GM23338 (cell line): ENCODE measurements at regions not wholly inside any gene's neighbourhood (a gene's known extent, or its start where the extent isn't known, plus 50 kb on each side); places are given as distances from the start of the nearest gene placed in this dataset.

ENCODE experiments used
- ATAC-seq: fragments of 200-7000 bp; cut with Tn5 transposase; 3 replicates; pipeline ENCODE4 v1.9.1; 2020
- DNase-seq: peaks from one replicate; pipeline ENCODE4 v3.0.0-alpha.2; 2015; ENCODE audit warnings: low spot score
- H2AFZ ChIP-seq: fragments of 200-600 bp; sonication (generic); 2 replicates; pipeline ENCODE4 v1.8.0; 2016; ENCODE audit warnings: antibody characterized with exemption, mild to moderate bottlenecking, moderate library complexity
- H3F3A ChIP-seq: fragments of 200-600 bp; sonication (generic); replicated peaks from 2 replicates; pipeline ENCODE4 v1.8.0; 2017; ENCODE audit warnings: antibody characterized with exemption, mixed run types, low read depth
- H3K27ac ChIP-seq: fragments of 200-600 bp; sonication (generic); 2 replicates; pipeline ENCODE4 v1.6.1; 2016; ENCODE audit warnings: low read depth
- H3K27me3 ChIP-seq: fragments of 200-600 bp; sonication (generic); 2 replicates; pipeline ENCODE4 v1.8.0; 2016; ENCODE audit warnings: mild to moderate bottlenecking, mixed run types, moderate library complexity; ENCODE audit not compliant: insufficient read depth
- H3K36me3 ChIP-seq: fragments of 200-600 bp; sonication (generic); 2 replicates; pipeline ENCODE4 v1.8.0; 2016; ENCODE audit warnings: mild to moderate bottlenecking; ENCODE audit not compliant: insufficient read depth
- H3K4me1 ChIP-seq: fragments of 200-600 bp; sonication (generic); 2 replicates; pipeline ENCODE4 v1.8.0; 2016; ENCODE audit warnings: mild to moderate bottlenecking, moderate library complexity; ENCODE audit not compliant: insufficient read depth
- H3K4me2 ChIP-seq: fragments of 200-600 bp; sonication (generic); 2 replicates; pipeline ENCODE4 v1.7.1; 2017; ENCODE audit warnings: mixed run types
- H3K4me3 ChIP-seq: fragments of 200-600 bp; sonication (generic); 2 replicates; pipeline ENCODE4 v1.6.1; 2016; ENCODE audit warnings: mixed run types
- H3K79me2 ChIP-seq: fragments of 200-600 bp; sonication (generic); replicated peaks from 2 replicates; pipeline ENCODE4 v1.8.0; 2017; ENCODE audit warnings: mild to moderate bottlenecking; ENCODE audit not compliant: insufficient read depth
- H3K9me2 ChIP-seq: fragments of 200-600 bp; sonication (generic); 2 replicates; pipeline ENCODE4 v1.8.0; 2017; ENCODE audit not compliant: insufficient read depth
- H4K20me1 ChIP-seq: fragments of 200-600 bp; sonication (generic); replicated peaks from 2 replicates; pipeline ENCODE4 v1.8.0; 2017; ENCODE audit warnings: mild to moderate bottlenecking; ENCODE audit not compliant: insufficient read depth
- H3K27ac Mint-ChIP-seq: 2 replicates; pipeline ENCODE4 v1.8.0; 2020; ENCODE audit warnings: inconsistent platforms, mild to moderate bottlenecking, moderate library complexity, mixed read lengths
- H3K27me3 Mint-ChIP-seq: 3 replicates; pipeline ENCODE4 v1.8.0; 2022; ENCODE audit warnings: low read depth, mild to moderate bottlenecking, moderate library complexity, mixed read lengths, inconsistent platforms; ENCODE audit not compliant: insufficient read depth, poor library complexity
- H3K36me3 Mint-ChIP-seq: 3 replicates; pipeline ENCODE4 v1.8.0; 2021; ENCODE audit warnings: low read depth, mild to moderate bottlenecking, inconsistent platforms, moderate library complexity, mixed read lengths
- H3K4me1 Mint-ChIP-seq: 3 replicates; pipeline ENCODE4 v1.8.0; 2020; ENCODE audit warnings: mild to moderate bottlenecking, inconsistent platforms, mixed read lengths
- H3K4me3 Mint-ChIP-seq: 3 replicates; pipeline ENCODE4 v1.8.0; 2021; ENCODE audit warnings: moderate library complexity, mild to moderate bottlenecking, inconsistent platforms, mixed read lengths
- H3K9me3 Mint-ChIP-seq: 3 replicates; pipeline ENCODE4 v1.8.0; 2020; ENCODE audit warnings: moderate library complexity, mild to moderate bottlenecking, inconsistent platforms, mixed read lengths
- CREB1 ChIP-seq: fragments of 250-450 bp; sonication (Bioruptor Pico); IDR thresholded peaks from 2 replicates; pipeline ENCODE4 v1.5.0; 2020; ENCODE audit warnings: low read depth, mild to moderate bottlenecking, moderate library complexity
- CTCF ChIP-seq, 2 experiments: fragments of 200-600 bp in 1 of 2; sonication (generic) in 1 of 2; conservative IDR thresholded peaks; 2 replicates each; pipeline versions ENCODE4 v1.5.1 to v1.6.1; 2016 to 2017; ENCODE audit warnings: antibody characterized with exemption in 2 of 2, low read depth in 2 of 2, mild to moderate bottlenecking in 2 of 2, moderate library complexity in 1 of 2
- ETS1 ChIP-seq: IDR thresholded peaks from 2 replicates; pipeline ENCODE4 v1.6.1; 2016; ENCODE audit warnings: antibody characterized with exemption
- EZH2 ChIP-seq: fragments of 200-600 bp; sonication (generic); IDR thresholded peaks from one replicate; pipeline ENCODE4 v1.8.0; 2017; ENCODE audit warnings: antibody characterized with exemption, mild to moderate bottlenecking, low read depth; ENCODE audit not compliant: unreplicated experiment
- EZH2phosphoT487 ChIP-seq: fragments of 200-600 bp; sonication (generic); IDR thresholded peaks from one replicate; pipeline ENCODE4 v1.8.1; 2018; ENCODE audit warnings: antibody characterized with exemption; ENCODE audit not compliant: unreplicated experiment
- JUNB ChIP-seq: IDR thresholded peaks from one replicate; pipeline ENCODE4 v1.6.1; 2016; ENCODE audit warnings: antibody characterized with exemption; ENCODE audit not compliant: unreplicated experiment
- NANOG ChIP-seq: IDR thresholded peaks from 2 replicates; pipeline ENCODE4 v1.6.1; 2016; ENCODE audit warnings: antibody characterized with exemption, borderline replicate concordance
- POLR2AphosphoS5 ChIP-seq: IDR thresholded peaks from 2 replicates; pipeline ENCODE4 v1.6.1; 2016; ENCODE audit warnings: antibody characterized with exemption, low read depth
- REST ChIP-seq: IDR thresholded peaks from one replicate; pipeline ENCODE4 v1.6.1; 2018; ENCODE audit warnings: antibody characterized with exemption; ENCODE audit not compliant: unreplicated experiment
- STAT1 ChIP-seq: IDR thresholded peaks from one replicate; pipeline ENCODE4 v1.6.1; 2016; ENCODE audit warnings: antibody characterized with exemption; ENCODE audit not compliant: unreplicated experiment
- ZNF114 ChIP-seq: fragments of 250-450 bp; sonication (Bioruptor Pico); IDR thresholded peaks from 2 replicates; pipeline ENCODE4 v1.5.0; 2020; ENCODE audit warnings: mild to moderate bottlenecking, moderate library complexity
- ZNF331 ChIP-seq: fragments of 250-450 bp; sonication (Bioruptor Pico); IDR thresholded peaks from 2 replicates; pipeline ENCODE4 v1.5.0; 2020; ENCODE audit warnings: low read depth, mild to moderate bottlenecking, moderate library complexity
- ZNF462 ChIP-seq: fragments of 250-450 bp; sonication (Bioruptor Pico); IDR thresholded peaks from 2 replicates; pipeline ENCODE4 v1.5.0; 2020; ENCODE audit warnings: mild to moderate bottlenecking, moderate library complexity

GRCh38 chr10:25858076-25858475, 76.0 kb upstream of the MYO3A start:
- H3K4me1 Mint-ChIP-seq: peaks cover 4% of the 10 kb centered on the region; the same call in 1 of the 3 replicates
- TF ChIP-seq POLR2AphosphoS5 (no peak), CREB1 (CRISPR knock-in tag) (no peak), EZH2phosphoT487 (no peak), ETS1 (no peak), CTCF (conservative IDR thresholded peaks at IDR 0.05; ENCODE audit: low read depth in 2 of 2) (no peak), EZH2 (no peak), JUNB (no peak), STAT1 (no peak), ZNF331 (CRISPR knock-in tag) (no peak), NANOG (no peak), ZNF114 (no peak), ZNF462 (CRISPR knock-in tag) (no peak), REST (no peak)
- H3K4me3 Mint-ChIP-seq: no peak overlapping the region
- H3K27me3 ChIP-seq: no peaks in the 10 kb centered on the region
- no peaks in the 10 kb centered on the region for H3K36me3 ChIP-seq
- no peak overlapping the region for H2AFZ ChIP-seq
- no peak overlapping the region for H3K4me3 ChIP-seq
- no peaks in the 10 kb centered on the region for H3K9me2 ChIP-seq
- H3K27ac Mint-ChIP-seq: no peak overlapping the region
- H3K9me3 Mint-ChIP-seq: no peaks in the 10 kb centered on the region; the same call in 2 of the 3 replicates
- H4K20me1 ChIP-seq: no peaks in the 10 kb centered on the region
- DNase-seq (no peak), ATAC-seq (no peak)
- H3K27ac ChIP-seq: no peak overlapping the region
- no peaks in the 10 kb centered on the region for H3K27me3 Mint-ChIP-seq
- no peak overlapping the region for H3K4me2 ChIP-seq
- no peaks in the 10 kb centered on the region for H3K36me3 Mint-ChIP-seq
- H3F3A ChIP-seq: no peaks in the 10 kb centered on the region
- H3K79me2 ChIP-seq: no peaks in the 10 kb centered on the region
- no peaks in the 10 kb centered on the region for H3K4me1 ChIP-seq
